GM21529 (cell line): ENCODE measurements at regions not wholly inside any gene's neighbourhood (a gene's known extent, or its start where the extent isn't known, plus 50 kb on each side); places are given as distances from the start of the nearest gene placed in this dataset.
"Not testable (repeated sequence)": the region's sequence is repeated elsewhere in the genome, so short reads cannot be mapped to it uniquely, and the experiment has no call there.

ENCODE experiments used
- ATAC-seq: cut with Tn5 transposase; IDR thresholded peaks from one replicate; pipeline ENCODE4 v1.9.1; 2021; ENCODE audit not compliant: unreplicated experiment

GRCh38 chr2:8367833-8368232, 314.0 kb upstream of the ID2 start:
- no peak for ATAC-seq

- peak; percentile 95 for ATAC-seq
Measured at GRCh38 chr2:8368463-8368862, 313.4 kb upstream of the ID2 start.

GRCh38 chr2:8369522-8369921, 312.3 kb upstream of the ID2 start:
- no peak for ATAC-seq

GRCh38 chr2:8370258-8370802, 311.5 kb upstream of the ID2 start:
- no peak for ATAC-seq

- no peak for ATAC-seq
Measured at GRCh38 chr2:8371653-8372052, 310.2 kb upstream of the ID2 start.

GRCh38 chr2:8374782-8375181, 307.1 kb upstream of the ID2 start:
- no peak for ATAC-seq

GRCh38 chr2:8376603-8377410, 305.0 kb upstream of the ID2 start:
- no peak for ATAC-seq

GRCh38 chr2:8378016-8378810, 303.6 kb upstream of the ID2 start:
- ATAC-seq: peak; percentile 89

- no peak for ATAC-seq
Measured at GRCh38 chr2:8379128-8379527, 302.7 kb upstream of the ID2 start.

GRCh38 chr2:8379549-8379948, 302.3 kb upstream of the ID2 start:
- no peak for ATAC-seq

- no peak for ATAC-seq
Measured at GRCh38 chr2:8380026-8380425, 301.8 kb upstream of the ID2 start.

- peak; percentile 32 for ATAC-seq
Measured at GRCh38 chr2:8380566-8380965, 301.3 kb upstream of the ID2 start.

GRCh38 chr2:8382485-8382884, 299.4 kb upstream of the ID2 start:
- no peak for ATAC-seq

- ATAC-seq: not testable (repeated sequence)
Measured at GRCh38 chr2:8386748-8387147, 295.1 kb upstream of the ID2 start.

- no peak for ATAC-seq
Measured at GRCh38 chr2:8388781-8389180, 293.1 kb upstream of the ID2 start.

GRCh38 chr2:8389431-8390108, 292.3 kb upstream of the ID2 start:
- no peak for ATAC-seq

GRCh38 chr2:8391126-8391525, 290.7 kb upstream of the ID2 start:
- no peak for ATAC-seq

- no peak for ATAC-seq
Measured at GRCh38 chr2:8391584-8391983, 290.3 kb upstream of the ID2 start.

- ATAC-seq: no peak
Measured at GRCh38 chr2:8392098-8392866, 289.6 kb upstream of the ID2 start.

GRCh38 chr2:8393506-8393905, 288.4 kb upstream of the ID2 start:
- no peak for ATAC-seq

- no peak for ATAC-seq
Measured at GRCh38 chr2:8394131-8394530, 287.7 kb upstream of the ID2 start.
